Activated T-cell treated with anti-CD3 and anti-CD28 coated beads, Interleukin-2, amount 50 U/mL, for 4 hours (primary cell): ENCODE measurements at regions not wholly inside any gene's neighbourhood (a gene's known extent, or its start where the extent isn't known, plus 50 kb on each side); places are given as distances from the start of the nearest gene placed in this dataset.
"Not testable (repeated sequence)": the region's sequence is repeated elsewhere in the genome, so short reads cannot be mapped to it uniquely, and the experiment has no call there.

Source experiments
- ATAC-seq, 2 donors: fragments of 200-7000 bp; cut with Tn5 transposase; one replicate each; pipeline ENCODE4 v1.10.0; 2021
- DNase-seq: peaks from one replicate; pipeline ENCODE4 v3.0.0-alpha.2; 2020
- H3K27me3 Mint-ChIP-seq: one replicate; pipeline ENCODE4 v1.8.0; 2021; ENCODE audit warnings: low read depth, mixed read lengths
- H3K36me3 Mint-ChIP-seq: one replicate; pipeline ENCODE4 v1.8.0; 2022; ENCODE audit warnings: mixed read lengths; ENCODE audit not compliant: insufficient read depth
- H3K4me1 Mint-ChIP-seq: one replicate; pipeline ENCODE4 v1.8.0; 2021; ENCODE audit warnings: low read depth, mixed read lengths
- H3K4me3 Mint-ChIP-seq: one replicate; pipeline ENCODE4 v1.8.0; 2021; ENCODE audit warnings: mild to moderate bottlenecking, moderate library complexity, mixed read lengths
- H3K9me3 Mint-ChIP-seq: one replicate; pipeline ENCODE4 v1.8.0; 2021; ENCODE audit warnings: mixed read lengths

GRCh38 chr1:187566354-187566753, 737.6 kb downstream of the PLA2G4A start:
- no peaks in the 10 kb centered on the region for H3K4me1 Mint-ChIP-seq
- ATAC-seq: no peak
- no peaks in the 10 kb centered on the region for H3K9me3 Mint-ChIP-seq
- no peak overlapping the region for H3K4me3 Mint-ChIP-seq
- no peaks in the 10 kb centered on the region for H3K27me3 Mint-ChIP-seq
- DNase-seq: no peak
- H3K36me3 Mint-ChIP-seq: no peaks in the 10 kb centered on the region

DNA sequence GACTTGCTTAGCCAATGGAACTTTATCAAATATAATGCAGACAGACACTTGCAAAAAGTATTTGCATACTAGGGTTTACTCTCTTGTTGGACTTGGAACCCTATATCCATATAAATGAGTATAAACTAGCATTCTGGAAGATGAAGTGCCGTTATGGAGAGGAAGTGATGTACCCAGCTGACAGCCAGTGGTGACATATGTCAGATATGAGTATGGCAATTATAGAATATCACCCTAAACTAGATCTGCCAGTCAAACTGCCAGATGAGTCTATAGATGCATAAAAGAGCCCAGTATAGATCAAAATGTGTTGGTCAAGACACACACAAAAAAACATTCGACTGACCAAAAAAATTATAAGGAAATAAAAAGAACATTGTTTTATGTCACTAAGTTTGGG, 739.3 kb downstream of the PLA2G4A start:
- DNase-seq: no peak
- no peak overlapping the region for H3K4me3 Mint-ChIP-seq
- no peaks in the 10 kb centered on the region for H3K36me3 Mint-ChIP-seq
- H3K9me3 Mint-ChIP-seq: no peaks in the 10 kb centered on the region
- ATAC-seq: no peak
- H3K27me3 Mint-ChIP-seq: no peaks in the 10 kb centered on the region
- H3K4me1 Mint-ChIP-seq: no peaks in the 10 kb centered on the region

DNA sequence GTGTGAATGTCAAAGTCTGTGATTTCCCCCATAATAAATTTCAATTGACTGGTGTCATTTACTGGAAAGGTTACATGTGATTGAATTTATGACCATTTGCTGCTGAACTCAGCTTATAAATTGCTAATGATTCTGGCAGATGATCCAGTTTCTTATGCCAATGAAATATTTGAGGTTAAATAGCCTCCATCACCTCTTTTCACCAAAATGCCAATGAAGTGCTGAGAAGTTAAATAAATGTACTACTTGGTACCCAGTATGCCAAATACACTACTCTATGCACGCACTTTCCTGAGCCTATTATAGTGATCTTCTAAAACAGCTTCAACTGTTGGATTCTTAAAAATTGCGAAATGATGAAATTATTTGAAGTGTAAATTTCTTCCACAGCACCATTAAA, 741.4 kb downstream of the PLA2G4A start:
- H3K36me3 Mint-ChIP-seq: no peaks in the 10 kb centered on the region
- DNase-seq (no peak), ATAC-seq (no peak)
- H3K27me3 Mint-ChIP-seq: no peaks in the 10 kb centered on the region
- no peaks in the 10 kb centered on the region for H3K4me1 Mint-ChIP-seq
- no peak overlapping the region for H3K4me3 Mint-ChIP-seq
- H3K9me3 Mint-ChIP-seq: no peaks in the 10 kb centered on the region

DNA sequence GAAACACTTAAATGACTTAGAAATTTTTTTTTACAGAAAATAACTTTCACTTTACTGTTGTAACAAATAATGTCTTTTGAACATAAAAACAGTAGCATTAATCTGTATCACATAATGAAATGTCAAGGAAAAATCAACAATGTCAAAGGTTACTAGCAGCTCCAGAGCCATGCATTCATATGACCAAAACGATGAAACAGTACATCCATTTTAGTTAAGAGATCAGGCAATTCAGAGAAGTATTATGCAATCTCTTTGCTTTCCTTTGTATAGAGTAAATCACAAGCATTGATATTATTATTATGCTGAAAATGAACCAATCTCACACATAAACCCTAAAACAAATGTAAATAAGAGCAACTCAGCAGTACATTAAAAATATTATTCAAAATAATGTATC, 748.9 kb downstream of the PLA2G4A start:
- no peak for DNase-seq
- no peaks in the 10 kb centered on the region for H3K27me3 Mint-ChIP-seq
- no peak for ATAC-seq
- no peak overlapping the region for H3K4me3 Mint-ChIP-seq
- H3K9me3 Mint-ChIP-seq: peaks cover 10% of the 10 kb centered on the region
- no peaks in the 10 kb centered on the region for H3K4me1 Mint-ChIP-seq
- H3K36me3 Mint-ChIP-seq: no peaks in the 10 kb centered on the region

DNA sequence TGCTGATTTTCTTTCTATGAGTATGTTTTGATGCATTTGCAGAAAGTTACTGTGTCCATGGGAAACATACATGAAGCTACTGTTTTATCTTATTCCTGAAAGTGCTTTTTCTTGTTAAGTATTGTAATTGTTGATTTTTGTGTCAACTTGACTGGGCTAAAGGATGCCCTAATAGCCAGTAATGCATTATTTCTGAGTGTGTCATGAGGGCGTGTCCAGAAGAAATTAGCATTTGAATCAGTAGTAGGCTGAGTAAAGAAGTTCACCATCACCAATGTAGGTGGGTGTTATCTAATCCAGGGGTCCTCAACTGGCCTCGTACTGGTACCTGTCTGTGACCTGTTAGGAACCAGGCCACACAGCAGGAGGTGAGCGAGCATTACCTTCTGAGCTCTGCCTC, 760.2 kb downstream of the PLA2G4A start:
- ATAC-seq (no peak), DNase-seq (no peak)
- Mint-ChIP-seq H3K4me3 (no peak overlapping the region), H3K4me1 (no peaks in the 10 kb centered on the region), H3K27me3 (no peaks in the 10 kb centered on the region), H3K36me3 (no peaks in the 10 kb centered on the region), H3K9me3 (peaks cover 3% of the 10 kb centered on the region)

- ATAC-seq (no peak), DNase-seq (no peak)
- Mint-ChIP-seq H3K36me3 (no peaks in the 10 kb centered on the region), H3K4me1 (no peaks in the 10 kb centered on the region), H3K4me3 (no peak overlapping the region), H3K9me3 (peaks cover 13% of the 10 kb centered on the region), H3K27me3 (no peaks in the 10 kb centered on the region)
These were observed 777.0 kb downstream of the PLA2G4A start for GRCh38 chr1:187605736-187606135.

GRCh38 chr1:187615853-187616735, 787.3 kb downstream of the PLA2G4A start:
- not testable (repeated sequence) for H3K4me1 Mint-ChIP-seq, H3K27me3 Mint-ChIP-seq, DNase-seq, H3K36me3 Mint-ChIP-seq, ATAC-seq, H3K4me3 Mint-ChIP-seq
- peaks cover 15% of the 10 kb centered on the region for H3K9me3 Mint-ChIP-seq

- H3K36me3 Mint-ChIP-seq, H3K4me1 Mint-ChIP-seq, H3K27me3 Mint-ChIP-seq, H3K4me3 Mint-ChIP-seq, DNase-seq, ATAC-seq: not testable (repeated sequence)
- H3K9me3 Mint-ChIP-seq: peaks cover 15% of the 10 kb centered on the region
These were observed 788.1 kb downstream of the PLA2G4A start for GRCh38 chr1:187616830-187617229.

- Mint-ChIP-seq H3K4me3 (no peak overlapping the region), H3K4me1 (no peaks in the 10 kb centered on the region), H3K9me3 (peaks cover 15% of the 10 kb centered on the region), H3K27me3 (no peaks in the 10 kb centered on the region), H3K36me3 (no peaks in the 10 kb centered on the region)
- no peak for ATAC-seq
- DNase-seq: no peak
These were observed 789.0 kb downstream of the PLA2G4A start for GRCh38 chr1:187617776-187618175.

DNA sequence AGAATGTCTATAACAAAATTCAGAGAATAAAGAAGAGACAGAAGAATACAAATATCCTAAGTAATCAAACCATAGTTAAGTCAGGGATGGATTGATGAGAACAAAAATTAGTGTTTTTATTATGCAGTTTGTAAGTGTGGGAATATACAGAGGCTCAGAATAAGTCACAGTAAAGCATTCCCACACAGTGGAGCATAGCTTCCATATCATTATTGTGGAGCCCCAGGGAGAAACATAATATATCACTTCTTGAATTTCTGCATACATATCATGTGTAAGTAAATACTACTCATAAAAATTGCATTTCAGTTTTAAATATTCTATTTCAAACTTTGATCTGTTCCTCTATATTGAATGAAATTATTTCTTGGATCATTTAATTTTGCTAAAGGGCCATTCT, 790.4 kb downstream of the PLA2G4A start:
- H3K36me3 Mint-ChIP-seq: no peaks in the 10 kb centered on the region
- H3K27me3 Mint-ChIP-seq: no peaks in the 10 kb centered on the region
- H3K9me3 Mint-ChIP-seq: peaks cover 15% of the 10 kb centered on the region
- no peak overlapping the region for H3K4me3 Mint-ChIP-seq
- ATAC-seq (no peak), DNase-seq (no peak)
- no peaks in the 10 kb centered on the region for H3K4me1 Mint-ChIP-seq

DNA sequence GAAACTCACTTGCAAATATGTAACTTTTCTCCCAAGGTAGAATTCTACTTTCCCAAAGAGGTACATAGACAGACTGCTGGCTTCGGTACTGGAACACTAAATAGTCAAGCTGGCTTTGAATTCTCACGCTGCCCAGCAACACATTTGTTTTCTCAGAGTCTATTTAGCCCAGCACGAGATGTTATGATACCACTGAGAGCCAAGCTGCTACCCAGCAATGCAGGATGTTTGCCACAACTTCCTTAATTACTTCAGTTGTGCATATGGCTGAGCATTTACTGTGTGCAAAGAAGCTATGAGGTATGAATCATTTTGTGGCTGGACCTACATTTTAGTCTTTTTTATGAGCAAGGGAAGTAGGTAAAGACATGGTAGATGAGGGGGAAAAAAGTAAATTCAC, 793.2 kb downstream of the PLA2G4A start:
- no peak overlapping the region for H3K4me3 Mint-ChIP-seq
- no peak for DNase-seq
- ATAC-seq: no peak
- H3K27me3 Mint-ChIP-seq: no peaks in the 10 kb centered on the region
- H3K4me1 Mint-ChIP-seq: no peaks in the 10 kb centered on the region
- peaks cover 8% of the 10 kb centered on the region for H3K9me3 Mint-ChIP-seq
- no peaks in the 10 kb centered on the region for H3K36me3 Mint-ChIP-seq

GRCh38 chr1:187622545-187622944, 793.8 kb downstream of the PLA2G4A start:
- ATAC-seq (no peak), DNase-seq (no peak)
- no peaks in the 10 kb centered on the region for H3K36me3 Mint-ChIP-seq
- H3K9me3 Mint-ChIP-seq: peaks cover 8% of the 10 kb centered on the region
- H3K4me3 Mint-ChIP-seq: no peak overlapping the region
- H3K4me1 Mint-ChIP-seq: no peaks in the 10 kb centered on the region
- H3K27me3 Mint-ChIP-seq: no peaks in the 10 kb centered on the region

DNA sequence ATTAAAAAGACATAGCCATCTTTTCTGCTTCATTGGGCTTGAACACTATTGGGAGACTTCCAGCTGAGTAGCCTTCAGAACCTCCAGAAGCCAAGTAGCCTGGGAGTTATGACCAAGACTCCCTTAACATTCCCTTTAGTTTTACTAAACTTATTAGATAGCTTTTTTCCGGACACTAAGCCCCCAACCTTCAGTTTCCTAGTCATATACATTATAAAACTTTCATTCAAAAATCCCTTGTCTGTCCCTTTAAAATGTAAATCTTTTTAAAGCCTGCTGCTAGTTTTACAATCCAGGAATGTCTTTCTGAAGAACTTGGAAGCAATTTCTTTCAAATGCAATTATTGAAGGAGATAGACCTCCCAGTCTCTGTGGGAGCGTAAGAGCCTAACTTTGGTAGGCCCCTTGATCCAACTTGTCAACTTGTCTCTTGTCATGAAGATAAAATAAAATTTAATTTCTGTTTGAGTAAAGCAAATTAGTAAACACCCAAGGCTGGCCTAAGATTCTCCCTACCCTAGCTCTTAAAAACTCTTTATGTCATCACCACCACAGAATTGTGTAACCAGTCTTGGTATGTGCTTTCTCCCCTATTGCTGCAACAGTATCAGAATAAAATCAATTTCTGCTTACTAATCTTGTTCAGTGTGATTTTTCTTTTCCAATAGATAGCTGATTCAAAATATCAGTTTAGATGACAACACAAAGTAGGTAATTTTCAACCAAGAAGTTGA, 796.2 kb downstream of the PLA2G4A start:
- DNase-seq (no peak), ATAC-seq (no peak)
- H3K9me3 Mint-ChIP-seq: no peaks in the 10 kb centered on the region
- H3K27me3 Mint-ChIP-seq: no peaks in the 10 kb centered on the region
- no peaks in the 10 kb centered on the region for H3K4me1 Mint-ChIP-seq
- H3K4me3 Mint-ChIP-seq: no peak overlapping the region
- no peaks in the 10 kb centered on the region for H3K36me3 Mint-ChIP-seq

- H3K4me1 Mint-ChIP-seq: no peaks in the 10 kb centered on the region
- H3K27me3 Mint-ChIP-seq: no peaks in the 10 kb centered on the region
- no peak overlapping the region for H3K4me3 Mint-ChIP-seq
- DNase-seq (no peak), ATAC-seq (no peak)
- H3K9me3 Mint-ChIP-seq: peaks cover 3% of the 10 kb centered on the region
- no peaks in the 10 kb centered on the region for H3K36me3 Mint-ChIP-seq
These were observed 797.3 kb downstream of the PLA2G4A start for GRCh38 chr1:187626056-187626455.

GRCh38 chr1:187627516-187627915, 798.8 kb downstream of the PLA2G4A start:
- H3K9me3 Mint-ChIP-seq: peaks cover 9% of the 10 kb centered on the region
- no peaks in the 10 kb centered on the region for H3K27me3 Mint-ChIP-seq
- H3K4me3 Mint-ChIP-seq: no peak overlapping the region
- DNase-seq (no peak), ATAC-seq (no peak)
- H3K36me3 Mint-ChIP-seq: no peaks in the 10 kb centered on the region
- no peaks in the 10 kb centered on the region for H3K4me1 Mint-ChIP-seq
